ENCODE measurements at regions not wholly inside any gene's neighbourhood (a gene's known extent, or its start where the extent isn't known, plus 50 kb on each side); places are given as distances from the start of the nearest gene placed in this dataset.

DNA sequence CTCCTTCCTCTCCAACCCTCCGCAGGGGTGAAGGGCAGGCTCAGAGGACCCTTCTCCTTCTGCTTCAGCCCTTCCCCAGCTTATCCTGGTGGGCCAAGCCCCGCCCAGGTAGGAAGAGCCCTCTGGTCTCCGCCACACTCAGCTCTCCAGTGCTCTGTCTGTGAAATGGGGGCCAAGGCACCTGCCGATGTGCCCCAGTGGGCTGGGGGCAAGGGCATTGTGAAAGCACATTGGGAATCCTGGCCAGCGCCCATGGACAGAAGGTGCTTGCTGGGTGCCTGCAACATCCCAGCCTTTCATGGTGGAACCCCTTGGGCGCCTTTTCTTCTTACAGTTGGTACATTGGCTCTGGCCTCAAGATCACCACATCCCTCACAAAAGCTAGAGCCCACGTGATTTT is 150.8 kb downstream of the INHBB start:
- Histone ChIP-seq H2BK12ac (ENCODE audit: low read length) (no peak overlapping the region), H4K8ac (ENCODE audit: low read depth, low read length) (no peak overlapping the region), H2AFZ (ENCODE audit: low read length) (no peak overlapping the region), H4K91ac (ENCODE audit: low read depth, low read length, poor library complexity) (no peak overlapping the region), H3K4me3 (ENCODE audit: low read length in 2 of 2) (no peak overlapping the region), H3K36me3 (replicated peaks in 1 of 2; ENCODE audit: control insufficient read depth in 2 of 2, insufficient read depth in 2 of 2, low read length in 2 of 2) (no peaks in the 10 kb centered on the region), H2BK120ac (ENCODE audit: low read depth, low read length) (no peak overlapping the region), H3K4me1 (ENCODE audit: control insufficient read depth in 2 of 2, insufficient read depth in 1 of 2, low read depth in 1 of 2, low read length in 2 of 2) (no peaks in the 10 kb centered on the region), H3K23ac (ENCODE audit: low read depth, low read length, poor library complexity) (no peak overlapping the region), H3K4ac (ENCODE audit: low read length) (no peak overlapping the region), H2BK15ac (ENCODE audit: low read length) (no peak overlapping the region), H3K4me2 (ENCODE audit: insufficient read depth, low read length, poor library complexity, severe bottlenecking) (no peak overlapping the region), H3K79me1 (ENCODE audit: low read depth, low read length) (no peaks in the 10 kb centered on the region), H3K14ac (ENCODE audit: low read length) (no peak overlapping the region), H2BK5ac (ENCODE audit: low read length) (no peak overlapping the region), H3K9ac (ENCODE audit: low read depth, low read length, poor library complexity) (no peak overlapping the region), H3K27ac (replicated peaks; ENCODE audit: low read length) (no peak overlapping the region), H3K27me3 (ENCODE audit: control insufficient read depth in 3 of 3, insufficient read depth in 3 of 3, low read depth in 1 of 3, low read length in 3 of 3) (peaks cover 0 to 36% (median 0%) of the 10 kb centered on the region in 3 experiments), H3K9me3 (replicated peaks in 1 of 2; ENCODE audit: control insufficient read depth in 2 of 2, insufficient read depth in 1 of 2, low read depth in 1 of 2, low read length in 2 of 2) (no peaks in the 10 kb centered on the region), H3K18ac (ENCODE audit: low read length) (no peak overlapping the region), H2AK5ac (ENCODE audit: low read depth, low read length) (no peak overlapping the region)
- DNase-seq (ENCODE audit: low spot score) = no peak
- no CpG with 5 or more reads among the region's 7 CpGs for WGBS, 2 donors (ENCODE audit: extremely low coverage in 2 of 2, insufficient read length in 2 of 2, insufficient replicate concordance in 1 of 2)

- WGBS, 2 donors (ENCODE audit: extremely low coverage in 2 of 2, insufficient read length in 2 of 2, insufficient replicate concordance in 1 of 2) = no CpG with 5 or more reads among the region's 7 CpGs
Observed at GRCh38 chr2:120497261-120497977, 151.5 kb downstream of the INHBB start.

DNA sequence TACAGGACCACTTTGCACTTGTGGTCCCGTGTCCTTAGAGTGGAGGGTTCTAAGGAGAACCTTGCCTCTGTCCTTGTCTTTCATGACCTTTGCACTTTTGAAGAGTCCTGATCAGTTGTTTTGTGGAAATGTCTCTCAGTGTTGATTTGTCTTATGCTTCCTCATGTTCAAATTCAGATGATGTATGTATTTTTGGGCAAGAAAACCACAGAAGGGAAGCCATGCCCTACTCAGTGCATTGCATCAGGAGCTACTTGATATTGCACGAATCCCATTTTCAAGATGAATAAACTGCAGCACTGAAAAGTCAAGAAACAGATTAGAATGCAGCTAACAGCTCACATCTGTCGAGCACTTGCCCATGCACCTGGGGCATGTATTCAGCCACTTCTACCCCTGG is 152.2 kb downstream of the INHBB start:
- Histone ChIP-seq H3K4me3 (ENCODE audit: low read length in 2 of 2) (no peak overlapping the region), H3K36me3 (replicated peaks in 1 of 2; ENCODE audit: control insufficient read depth in 2 of 2, insufficient read depth in 2 of 2, low read length in 2 of 2) (no peaks in the 10 kb centered on the region), H2AK5ac (ENCODE audit: low read depth, low read length) (no peak overlapping the region), H3K23ac (ENCODE audit: low read depth, low read length, poor library complexity) (peak overlapping the region; percentile 95), H3K27ac (replicated peaks; ENCODE audit: low read length) (no peak overlapping the region), H3K9ac (ENCODE audit: low read depth, low read length, poor library complexity) (no peak overlapping the region), H2BK12ac (ENCODE audit: low read length) (no peak overlapping the region), H3K4me2 (ENCODE audit: insufficient read depth, low read length, poor library complexity, severe bottlenecking) (no peak overlapping the region), H2AFZ (ENCODE audit: low read length) (no peak overlapping the region), H3K4ac (ENCODE audit: low read length) (no peak overlapping the region), H3K79me1 (ENCODE audit: low read depth, low read length) (no peaks in the 10 kb centered on the region), H3K14ac (ENCODE audit: low read length) (no peak overlapping the region), H4K8ac (ENCODE audit: low read depth, low read length) (no peak overlapping the region), H2BK120ac (ENCODE audit: low read depth, low read length) (no peak overlapping the region), H2BK15ac (ENCODE audit: low read length) (no peak overlapping the region), H3K18ac (ENCODE audit: low read length) (no peak overlapping the region), H3K9me3 (replicated peaks in 1 of 2; ENCODE audit: control insufficient read depth in 2 of 2, insufficient read depth in 1 of 2, low read depth in 1 of 2, low read length in 2 of 2) (no peaks in the 10 kb centered on the region), H3K4me1 (ENCODE audit: control insufficient read depth in 2 of 2, insufficient read depth in 1 of 2, low read depth in 1 of 2, low read length in 2 of 2) (no peaks in the 10 kb centered on the region), H3K27me3 (ENCODE audit: control insufficient read depth in 3 of 3, insufficient read depth in 3 of 3, low read depth in 1 of 3, low read length in 3 of 3) (peaks cover 0 to 40% (median 0%) of the 10 kb centered on the region in 3 experiments), H4K91ac (ENCODE audit: low read depth, low read length, poor library complexity) (no peak overlapping the region), H2BK5ac (ENCODE audit: low read length) (no peak overlapping the region)
- WGBS, 2 donors (ENCODE audit: extremely low coverage in 2 of 2, insufficient read length in 2 of 2, insufficient replicate concordance in 1 of 2) = no CpG with 5 or more reads among the region's 3 CpGs
- DNase-seq (ENCODE audit: low spot score) = no peak

More at GRCh38 chr2:120497261-120497977, 151.5 kb downstream of the INHBB start:
- Histone ChIP-seq H3K79me1 (ENCODE audit: low read depth, low read length) (no peaks in the 10 kb centered on the region), H4K8ac (ENCODE audit: low read depth, low read length) (no peak overlapping the region), H3K36me3 (replicated peaks in 1 of 2; ENCODE audit: control insufficient read depth in 2 of 2, insufficient read depth in 2 of 2, low read length in 2 of 2) (no peaks in the 10 kb centered on the region), H2BK120ac (ENCODE audit: low read depth, low read length) (no peak overlapping the region), H4K91ac (ENCODE audit: low read depth, low read length, poor library complexity) (no peak overlapping the region), H3K14ac (ENCODE audit: low read length) (no peak overlapping the region), H2AFZ (ENCODE audit: low read length) (no peak overlapping the region), H3K27ac (replicated peaks; ENCODE audit: low read length) (no peak overlapping the region), H3K4me3 (ENCODE audit: low read length in 2 of 2) (no peak overlapping the region), H3K4me2 (ENCODE audit: insufficient read depth, low read length, poor library complexity, severe bottlenecking) (no peak overlapping the region), H3K23ac (ENCODE audit: low read depth, low read length, poor library complexity) (no peak overlapping the region), H2BK12ac (ENCODE audit: low read length) (no peak overlapping the region), H2BK5ac (ENCODE audit: low read length) (no peak overlapping the region), H3K9me3 (replicated peaks in 1 of 2; ENCODE audit: control insufficient read depth in 2 of 2, insufficient read depth in 1 of 2, low read depth in 1 of 2, low read length in 2 of 2) (no peaks in the 10 kb centered on the region), H2AK5ac (ENCODE audit: low read depth, low read length) (no peak overlapping the region), H3K18ac (ENCODE audit: low read length) (peak overlapping the region; percentile 55), H3K27me3 (ENCODE audit: control insufficient read depth in 3 of 3, insufficient read depth in 3 of 3, low read depth in 1 of 3, low read length in 3 of 3) (peaks cover 0 to 40% (median 0%) of the 10 kb centered on the region in 3 experiments), H3K4me1 (ENCODE audit: control insufficient read depth in 2 of 2, insufficient read depth in 1 of 2, low read depth in 1 of 2, low read length in 2 of 2) (no peaks in the 10 kb centered on the region), H3K4ac (ENCODE audit: low read length) (no peak overlapping the region), H2BK15ac (ENCODE audit: low read length) (no peak overlapping the region), H3K9ac (ENCODE audit: low read depth, low read length, poor library complexity) (no peak overlapping the region)
- DNase-seq (ENCODE audit: low spot score) = no peak

GRCh38 chr2:120498576-120499394 is 152.8 kb downstream of the INHBB start:
- Histone ChIP-seq H3K27me3 (ENCODE audit: control insufficient read depth in 3 of 3, insufficient read depth in 3 of 3, low read depth in 1 of 3, low read length in 3 of 3) (peaks cover 0 to 47% (median 0%) of the 10 kb centered on the region in 3 experiments), H3K18ac (ENCODE audit: low read length) (peak overlapping the region; percentile 80)
- WGBS, 2 donors (ENCODE audit: extremely low coverage in 2 of 2, insufficient read length in 2 of 2, insufficient replicate concordance in 1 of 2) = no CpG with 5 or more reads among the region's 13 CpGs

More at GRCh38 chr2:120498576-120499394, 152.8 kb downstream of the INHBB start:
- H4K8ac ChIP-seq (ENCODE audit: low read depth, low read length) = no peak overlapping the region
- H3K27ac ChIP-seq (replicated peaks; ENCODE audit: low read length) = no peak overlapping the region
- H2BK5ac ChIP-seq (ENCODE audit: low read length) = no peak overlapping the region
- no peaks in the 10 kb centered on the region for H3K9me3 ChIP-seq (replicated peaks in 1 of 2; ENCODE audit: control insufficient read depth in 2 of 2, insufficient read depth in 1 of 2, low read depth in 1 of 2, low read length in 2 of 2)
- peak overlapping the region; percentile 50 for H3K9ac ChIP-seq (ENCODE audit: low read depth, low read length, poor library complexity)
- no peak overlapping the region for H4K91ac ChIP-seq (ENCODE audit: low read depth, low read length, poor library complexity)
- H3K14ac ChIP-seq (ENCODE audit: low read length) = no peak overlapping the region
- H3K23ac ChIP-seq (ENCODE audit: low read depth, low read length, poor library complexity) = peak overlapping the region; percentile 95
- no peaks in the 10 kb centered on the region for H3K79me1 ChIP-seq (ENCODE audit: low read depth, low read length)
- no peak overlapping the region for H2BK15ac ChIP-seq (ENCODE audit: low read length)
- no peak overlapping the region for H3K4me2 ChIP-seq (ENCODE audit: insufficient read depth, low read length, poor library complexity, severe bottlenecking)
- H3K4me3 ChIP-seq (ENCODE audit: low read length in 2 of 2) = no peak overlapping the region
- no peak overlapping the region for H2AFZ ChIP-seq (ENCODE audit: low read length)
- no peaks in the 10 kb centered on the region for H3K36me3 ChIP-seq (replicated peaks in 1 of 2; ENCODE audit: control insufficient read depth in 2 of 2, insufficient read depth in 2 of 2, low read length in 2 of 2)
- H2AK5ac ChIP-seq (ENCODE audit: low read depth, low read length) = no peak overlapping the region
- no peak overlapping the region for H3K4ac ChIP-seq (ENCODE audit: low read length)
- H3K4me1 ChIP-seq (ENCODE audit: control insufficient read depth in 2 of 2, insufficient read depth in 1 of 2, low read depth in 1 of 2, low read length in 2 of 2) = peaks cover 0 to 1% of the 10 kb centered on the region in 2 donors
- no peak overlapping the region for H2BK120ac ChIP-seq (ENCODE audit: low read depth, low read length)
- no peak for DNase-seq (ENCODE audit: low spot score)
- no peak overlapping the region for H2BK12ac ChIP-seq (ENCODE audit: low read length)

Data from neuronal stem cell (in vitro differentiated cells).